Loucy (cell line): ENCODE measurements at regions not wholly inside any gene's neighbourhood (a gene's known extent, or its start where the extent isn't known, plus 50 kb on each side); places are given as distances from the start of the nearest gene placed in this dataset.

Experiments
- EZH2phosphoT487 ChIP-seq: fragments of 200-600 bp; IDR thresholded peaks from 2 replicates; pipeline ENCODE4 v1.6.1; 2018; ENCODE audit warnings: antibody characterized with exemption, mild to moderate bottlenecking, moderate library complexity, borderline replicate concordance
- TF ChIP-seq, protein P1 (sequence below): fragments of 200-600 bp; sonication (generic); conservative IDR thresholded peaks from 2 replicates; pipeline ENCODE4 v1.5.1; 2014; ENCODE audit warnings: mild to moderate bottlenecking, antibody characterized with exemption, low read length

DNA sequence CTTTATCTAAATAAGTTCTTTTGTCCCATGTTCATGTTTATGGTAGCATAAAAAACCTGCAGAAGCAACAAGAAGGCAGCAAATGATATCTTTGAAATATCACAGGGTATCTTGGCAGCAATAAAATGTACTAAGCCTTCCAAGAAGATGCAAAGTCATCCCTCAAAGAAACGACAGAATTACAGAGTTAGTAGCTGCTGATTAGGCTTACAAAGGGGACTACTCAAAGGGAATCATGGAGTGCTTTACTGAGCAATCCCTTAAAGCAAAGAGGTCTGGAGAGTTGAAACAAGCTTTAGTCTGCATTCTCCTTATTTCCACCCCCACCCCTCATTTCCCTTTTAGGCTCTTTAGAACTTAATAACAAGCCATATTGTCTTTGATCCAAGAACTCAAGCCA, 935.0 kb downstream of the SQOR start:
- TF ChIP-seq EZH2phosphoT487: no peak
- TF ChIP-seq, protein P1, sequence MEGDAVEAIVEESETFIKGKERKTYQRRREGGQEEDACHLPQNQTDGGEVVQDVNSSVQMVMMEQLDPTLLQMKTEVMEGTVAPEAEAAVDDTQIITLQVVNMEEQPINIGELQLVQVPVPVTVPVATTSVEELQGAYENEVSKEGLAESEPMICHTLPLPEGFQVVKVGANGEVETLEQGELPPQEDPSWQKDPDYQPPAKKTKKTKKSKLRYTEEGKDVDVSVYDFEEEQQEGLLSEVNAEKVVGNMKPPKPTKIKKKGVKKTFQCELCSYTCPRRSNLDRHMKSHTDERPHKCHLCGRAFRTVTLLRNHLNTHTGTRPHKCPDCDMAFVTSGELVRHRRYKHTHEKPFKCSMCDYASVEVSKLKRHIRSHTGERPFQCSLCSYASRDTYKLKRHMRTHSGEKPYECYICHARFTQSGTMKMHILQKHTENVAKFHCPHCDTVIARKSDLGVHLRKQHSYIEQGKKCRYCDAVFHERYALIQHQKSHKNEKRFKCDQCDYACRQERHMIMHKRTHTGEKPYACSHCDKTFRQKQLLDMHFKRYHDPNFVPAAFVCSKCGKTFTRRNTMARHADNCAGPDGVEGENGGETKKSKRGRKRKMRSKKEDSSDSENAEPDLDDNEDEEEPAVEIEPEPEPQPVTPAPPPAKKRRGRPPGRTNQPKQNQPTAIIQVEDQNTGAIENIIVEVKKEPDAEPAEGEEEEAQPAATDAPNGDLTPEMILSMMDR: no peak
